PC-9 (cell line): ENCODE measurements at regions not wholly inside any gene's neighbourhood (a gene's known extent, or its start where the extent isn't known, plus 50 kb on each side); places are given as distances from the start of the nearest gene placed in this dataset.

ENCODE experiments used
- BruUV-seq: library from RNA; stranded (reverse); fragments of 400-500 nt; replicated peaks from 2 replicates; lab custom pipeline; 2021; lab: Mats Ljungman, UMichigan
- CTCF ChIA-PET: fragments of 300-600 bp; sonication (Branson Sonifier 250); formaldehyde crosslinking; loops from one replicate; lab custom pipeline; 2022; ENCODE audit warnings: antibody characterized with exemption; lab: Charles Lee
- POLR2A ChIA-PET: fragments of 300-600 bp; sonication (Branson Sonifier 250); formaldehyde crosslinking; loops from one replicate; lab custom pipeline; 2022; ENCODE audit warnings: antibody characterized with exemption; ENCODE audit not compliant: unreplicated experiment; lab: Charles Lee
- DNase-seq, 2 experiments: peaks; one replicate each; pipeline versions ENCODE4 v3.0.0 to v3.0.0-alpha.2; 2015 to 2022; ENCODE audit warnings: mixed read lengths in 1 of 2
- H2AFZ ChIP-seq: fragments of 200-600 bp; sonication (generic); 2 replicates; pipeline ENCODE4 v1.8.1; 2017; ENCODE audit warnings: antibody characterized with exemption
- H3F3A ChIP-seq: fragments of 200-600 bp; sonication (generic); 2 replicates; pipeline ENCODE4 v1.8.1; 2017; ENCODE audit warnings: antibody characterized with exemption, mild to moderate bottlenecking, low read depth; ENCODE audit not compliant: insufficient read depth
- H3K27ac ChIP-seq: fragments of 200-600 bp; sonication (generic); 2 replicates; pipeline ENCODE4 v1.6.1; 2016; ENCODE audit warnings: mixed run types
- H3K27me3 ChIP-seq: fragments of 200-600 bp; sonication (generic); 2 replicates; pipeline ENCODE4 v1.6.1; 2016; ENCODE audit warnings: low read depth, mixed run types; ENCODE audit not compliant: insufficient read depth
- H3K36me3 ChIP-seq: fragments of 200-600 bp; sonication (generic); 2 replicates; pipeline ENCODE4 v1.6.1; 2016; ENCODE audit warnings: low read depth, mixed run types
- H3K4me1 ChIP-seq: fragments of 200-600 bp; sonication (generic); replicated peaks from 2 replicates; pipeline ENCODE4 v1.6.1; 2016; ENCODE audit warnings: mixed run types; ENCODE audit not compliant: insufficient read depth
- H3K4me2 ChIP-seq: fragments of 200-600 bp; sonication (generic); 2 replicates; pipeline ENCODE4 v1.6.1; 2017; ENCODE audit warnings: mixed run types
- H3K4me3 ChIP-seq: fragments of 200-600 bp; sonication (generic); 2 replicates; pipeline ENCODE4 v1.6.1; 2016; ENCODE audit warnings: mixed run types
- H3K79me2 ChIP-seq: fragments of 200-600 bp; sonication (generic); 2 replicates; pipeline ENCODE4 v1.6.1; 2017; ENCODE audit warnings: low read depth, mixed run types
- H3K9me2 ChIP-seq: fragments of 200-600 bp; sonication (generic); 2 replicates; pipeline ENCODE4 v1.8.1; 2017; ENCODE audit warnings: mild to moderate bottlenecking; ENCODE audit not compliant: insufficient read depth
- H3K9me3 ChIP-seq: fragments of 200-600 bp; sonication (generic); 2 replicates; pipeline ENCODE4 v1.8.1; 2016; ENCODE audit warnings: low read depth; ENCODE audit not compliant: insufficient read depth
- H4K20me1 ChIP-seq: fragments of 200-600 bp; sonication (generic); 2 replicates; pipeline ENCODE4 v1.8.1; 2017; ENCODE audit not compliant: insufficient read depth
- CTCF ChIP-seq: fragments of 200-600 bp; sonication (generic); conservative IDR thresholded peaks from 2 replicates; pipeline ENCODE4 v1.6.1; 2017; ENCODE audit warnings: mixed run types, antibody characterized with exemption, mild to moderate bottlenecking, moderate library complexity
- EZH2 ChIP-seq: fragments of 200-600 bp; sonication (generic); IDR thresholded peaks from 2 replicates; pipeline ENCODE4 v1.8.0; 2017; ENCODE audit warnings: antibody characterized with exemption, low read depth
- intact Hi-C: fragments of 100-400 bp; cut with micrococcal nuclease; formaldehyde crosslinking; loops from one replicate; pipeline ENCODE4 v1.10.0; 2022; ENCODE audit not compliant: unreplicated experiment

GRCh38 chr3:158908187-158908734 lies 106.4 kb downstream of the MFSD1 start:
- no TSS peak for BruUV-seq
- intact Hi-C loops, result no loop called here
- H2AFZ ChIP-seq, result no peak overlapping the region
- DNase-seq, result no peak
- no peaks in the 10 kb centered on the region for H3K27me3 ChIP-seq
- no peak overlapping the region for H3K4me2 ChIP-seq
- H4K20me1 ChIP-seq, result no peaks in the 10 kb centered on the region
- H3K9me2 ChIP-seq, result no peaks in the 10 kb centered on the region
- TF ChIP-seq CTCF (no peak), EZH2 (no peak)
- H3K27ac ChIP-seq, result no peak overlapping the region
- no peaks in the 10 kb centered on the region for H3K9me3 ChIP-seq
- CTCF ChIA-PET, result no interaction called here
- POLR2A ChIA-PET, result no interaction called here
- no peaks in the 10 kb centered on the region for H3K4me1 ChIP-seq
- H3F3A ChIP-seq, result no peaks in the 10 kb centered on the region
- H3K4me3 ChIP-seq, result no peak overlapping the region
- H3K79me2 ChIP-seq, result no peaks in the 10 kb centered on the region
- no peaks in the 10 kb centered on the region for H3K36me3 ChIP-seq

GRCh38 chr3:158909870-158910269 lies 108.0 kb downstream of the MFSD1 start:
- H3K4me3 ChIP-seq, result no peak overlapping the region
- H3K79me2 ChIP-seq, result no peaks in the 10 kb centered on the region
- no peaks in the 10 kb centered on the region for H3F3A ChIP-seq
- TF ChIP-seq CTCF, result no peak
- TF ChIP-seq EZH2, result no peak
- H3K4me1 ChIP-seq, result no peaks in the 10 kb centered on the region
- H3K27me3 ChIP-seq, result no peaks in the 10 kb centered on the region
- no peak overlapping the region for H2AFZ ChIP-seq
- no peak overlapping the region for H3K27ac ChIP-seq
- no peak for DNase-seq
- no peaks in the 10 kb centered on the region for H3K36me3 ChIP-seq
- POLR2A ChIA-PET, result no interaction called here
- intact Hi-C loops, result loop anchor here (10.0 kb wide), 1 partner anchor 215 kb away; no protein-coding TSS in a partner anchor
- CTCF ChIA-PET, result no interaction called here
- no TSS peak for BruUV-seq
- no peaks in the 10 kb centered on the region for H3K9me3 ChIP-seq
- no peaks in the 10 kb centered on the region for H4K20me1 ChIP-seq
- no peak overlapping the region for H3K4me2 ChIP-seq
- no peaks in the 10 kb centered on the region for H3K9me2 ChIP-seq

- ChIA-PET POLR2A (no interaction called here), CTCF (no interaction called here)
- no peaks in the 10 kb centered on the region for H3K36me3 ChIP-seq
- H2AFZ ChIP-seq, result no peak overlapping the region
- intact Hi-C loops, result loop anchor here (10.0 kb wide), 1 partner anchor 213 kb away; no protein-coding TSS in a partner anchor
- no peak overlapping the region for H3K27ac ChIP-seq
- H3K4me3 ChIP-seq, result no peak overlapping the region
- TF ChIP-seq CTCF (no peak), EZH2 (no peak)
- H3K4me2 ChIP-seq, result no peak overlapping the region
- DNase-seq, result no peak
- H3K4me1 ChIP-seq, result no peaks in the 10 kb centered on the region
- H3K27me3 ChIP-seq, result no peaks in the 10 kb centered on the region
- no peaks in the 10 kb centered on the region for H3K9me2 ChIP-seq
- H3K79me2 ChIP-seq, result no peaks in the 10 kb centered on the region
- no TSS peak for BruUV-seq
- H3K9me3 ChIP-seq, result no peaks in the 10 kb centered on the region
- H4K20me1 ChIP-seq, result no peaks in the 10 kb centered on the region
- no peaks in the 10 kb centered on the region for H3F3A ChIP-seq
Measured at GRCh38 chr3:158911586-158911985, 109.7 kb downstream of the MFSD1 start.
